ENCODE measurements at regions not wholly inside any gene's neighbourhood (a gene's known extent, or its start where the extent isn't known, plus 50 kb on each side); places are given as distances from the start of the nearest gene placed in this dataset.
"Not testable (repeated sequence)": the region's sequence is repeated elsewhere in the genome, so short reads cannot be mapped to it uniquely, and the experiment has no call there.

DNA sequence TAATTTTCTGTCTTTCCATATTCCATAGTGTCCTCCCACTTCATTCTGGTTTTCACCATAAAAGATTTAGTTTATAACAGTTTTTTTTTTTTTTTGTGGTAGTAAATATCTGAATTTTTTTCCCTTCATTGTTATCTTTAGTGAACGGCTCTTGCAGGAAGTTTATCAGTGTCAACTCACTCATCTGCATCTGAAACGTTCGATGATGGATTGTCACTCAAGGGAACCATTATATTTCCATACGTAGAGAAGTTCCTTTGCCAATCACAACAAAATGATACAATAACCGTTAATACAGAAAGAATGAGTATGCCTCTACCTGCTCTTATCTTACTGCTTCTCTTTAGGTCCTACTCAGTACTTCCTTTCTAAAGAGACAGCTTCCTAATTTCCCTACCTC, 651.2 kb upstream of the KCNMB2 start:
- Histone ChIP-seq H3K4me1 (ENCODE audit: control insufficient read depth in 1 of 2, insufficient read depth in 2 of 2, low read length in 2 of 2) (no peaks in the 10 kb centered on the region), H3K4me3 (ENCODE audit: low read depth in 1 of 2, low read length in 2 of 2) (no peak overlapping the region), H3K36me3 (ENCODE audit: control insufficient read depth in 1 of 2, insufficient read depth in 2 of 2, low read length in 2 of 2) (no peaks in the 10 kb centered on the region), H3K9me3 (ENCODE audit: control insufficient read depth in 1 of 2, low read length in 2 of 2) (no peaks in the 10 kb centered on the region), H3K27ac (ENCODE audit: low read length) (no peak overlapping the region), H3K27me3 (ENCODE audit: low read depth, low read length) (no peaks in the 10 kb centered on the region)

DNA sequence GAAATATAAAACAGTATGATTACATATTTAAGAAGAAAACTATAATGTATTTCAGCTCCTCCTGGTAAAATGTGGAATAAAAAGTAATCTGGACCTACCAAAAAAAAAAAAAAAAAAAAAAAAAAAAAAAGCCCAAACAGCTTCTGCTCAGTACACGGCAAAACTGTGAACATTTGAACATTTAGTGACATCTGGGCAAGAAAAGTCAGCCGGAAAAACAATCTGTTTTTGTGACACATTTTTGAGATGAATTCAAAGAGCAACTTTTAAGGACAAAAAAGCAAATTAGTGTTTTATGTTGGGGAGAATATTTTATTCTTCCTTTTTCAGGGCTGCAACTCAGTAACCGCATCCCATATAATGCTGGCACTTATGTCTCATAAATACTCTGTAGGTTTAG, 649.7 kb upstream of the KCNMB2 start:
- no peaks in the 10 kb centered on the region for H3K27me3 ChIP-seq (ENCODE audit: low read depth, low read length)
- H3K9me3 ChIP-seq (ENCODE audit: control insufficient read depth in 1 of 2, low read length in 2 of 2) = no peaks in the 10 kb centered on the region
- no peaks in the 10 kb centered on the region for H3K36me3 ChIP-seq (ENCODE audit: control insufficient read depth in 1 of 2, insufficient read depth in 2 of 2, low read length in 2 of 2)
- no peaks in the 10 kb centered on the region for H3K4me1 ChIP-seq (ENCODE audit: control insufficient read depth in 1 of 2, insufficient read depth in 2 of 2, low read length in 2 of 2)
- no peak overlapping the region for H3K4me3 ChIP-seq (ENCODE audit: low read depth in 1 of 2, low read length in 2 of 2)
- H3K27ac ChIP-seq (ENCODE audit: low read length) = no peak overlapping the region

GRCh38 chr3:177887475-177887874, 648.8 kb upstream of the KCNMB2 start:
- Histone ChIP-seq H3K4me3 (ENCODE audit: low read depth in 1 of 2, low read length in 2 of 2) (no peak overlapping the region), H3K27me3 (ENCODE audit: low read depth, low read length) (no peaks in the 10 kb centered on the region), H3K27ac (ENCODE audit: low read length) (no peak overlapping the region), H3K36me3 (ENCODE audit: control insufficient read depth in 1 of 2, insufficient read depth in 2 of 2, low read length in 2 of 2) (no peaks in the 10 kb centered on the region), H3K4me1 (ENCODE audit: control insufficient read depth in 1 of 2, insufficient read depth in 2 of 2, low read length in 2 of 2) (no peaks in the 10 kb centered on the region), H3K9me3 (ENCODE audit: control insufficient read depth in 1 of 2, low read length in 2 of 2) (no peaks in the 10 kb centered on the region)

DNA sequence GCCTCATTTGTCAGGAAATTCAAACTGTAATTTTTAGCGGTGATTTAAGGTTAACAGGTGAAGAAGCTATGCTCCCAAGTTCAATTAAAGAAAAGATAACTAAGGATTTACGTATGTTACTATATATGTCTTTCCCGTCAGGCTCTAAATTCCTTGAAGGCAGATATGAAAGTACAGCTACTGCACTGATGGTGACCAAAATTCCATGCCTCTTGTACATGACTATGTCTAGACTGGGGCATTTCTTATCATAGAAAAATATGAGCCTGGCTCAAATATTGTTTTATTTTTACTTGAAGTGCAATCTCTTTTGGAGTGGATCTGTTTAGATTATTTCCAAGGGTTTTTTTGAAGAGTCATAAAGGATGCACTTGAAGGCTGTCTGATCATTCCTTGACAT, 647.1 kb upstream of the KCNMB2 start:
- no peaks in the 10 kb centered on the region for H3K27me3 ChIP-seq (ENCODE audit: low read depth, low read length)
- H3K27ac ChIP-seq (ENCODE audit: low read length) = no peak overlapping the region
- no peaks in the 10 kb centered on the region for H3K9me3 ChIP-seq (ENCODE audit: control insufficient read depth in 1 of 2, low read length in 2 of 2)
- no peaks in the 10 kb centered on the region for H3K36me3 ChIP-seq (ENCODE audit: control insufficient read depth in 1 of 2, insufficient read depth in 2 of 2, low read length in 2 of 2)
- no peaks in the 10 kb centered on the region for H3K4me1 ChIP-seq (ENCODE audit: control insufficient read depth in 1 of 2, insufficient read depth in 2 of 2, low read length in 2 of 2)
- H3K4me3 ChIP-seq (ENCODE audit: low read depth in 1 of 2, low read length in 2 of 2) = no peak overlapping the region

DNA sequence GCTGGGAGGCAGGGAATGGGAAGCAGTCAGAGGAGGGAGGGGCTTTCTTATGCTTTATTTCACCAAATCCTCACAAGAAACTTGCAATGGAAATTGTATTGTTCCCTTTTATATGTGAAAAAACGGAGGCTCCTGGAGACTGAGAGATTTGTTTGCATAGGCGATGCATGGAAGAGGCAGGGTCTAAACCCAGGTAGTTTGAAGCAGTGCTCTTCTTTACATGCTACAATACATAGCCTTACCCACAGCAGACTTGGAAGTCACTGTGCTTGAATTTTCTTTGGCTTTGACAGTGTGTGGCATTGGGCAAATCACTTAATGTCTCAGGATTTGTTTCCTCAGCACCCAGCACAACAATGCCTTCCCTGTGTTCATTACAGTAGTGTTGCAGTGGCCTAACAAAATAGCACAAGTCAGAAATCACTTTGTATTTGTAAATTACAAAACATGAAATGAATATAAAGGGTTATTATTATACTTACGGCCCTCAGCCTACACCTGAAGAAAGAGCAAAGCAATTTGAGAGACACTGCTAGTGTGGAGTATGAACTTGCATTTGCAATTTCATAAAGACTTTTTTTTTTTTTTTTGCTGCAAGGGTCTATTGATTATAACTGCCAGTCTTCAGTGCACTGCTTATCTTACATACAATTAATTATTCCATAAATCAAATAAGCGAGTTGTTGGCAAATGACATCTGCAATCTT, 646.4 kb upstream of the KCNMB2 start:
- Histone ChIP-seq H3K4me1 (ENCODE audit: control insufficient read depth in 1 of 2, insufficient read depth in 2 of 2, low read length in 2 of 2) (no peaks in the 10 kb centered on the region), H3K36me3 (ENCODE audit: control insufficient read depth in 1 of 2, insufficient read depth in 2 of 2, low read length in 2 of 2) (no peaks in the 10 kb centered on the region), H3K27ac (ENCODE audit: low read length) (no peak overlapping the region), H3K27me3 (ENCODE audit: low read depth, low read length) (no peaks in the 10 kb centered on the region), H3K4me3 (ENCODE audit: low read depth in 1 of 2, low read length in 2 of 2) (no peak overlapping the region), H3K9me3 (ENCODE audit: control insufficient read depth in 1 of 2, low read length in 2 of 2) (no peaks in the 10 kb centered on the region)

- Histone ChIP-seq H3K36me3 (ENCODE audit: control insufficient read depth in 1 of 2, insufficient read depth in 2 of 2, low read length in 2 of 2) (no peaks in the 10 kb centered on the region), H3K4me3 (ENCODE audit: low read depth in 1 of 2, low read length in 2 of 2) (no peak overlapping the region), H3K27me3 (ENCODE audit: low read depth, low read length) (no peaks in the 10 kb centered on the region), H3K4me1 (ENCODE audit: control insufficient read depth in 1 of 2, insufficient read depth in 2 of 2, low read length in 2 of 2) (no peaks in the 10 kb centered on the region), H3K27ac (ENCODE audit: low read length) (no peak overlapping the region), H3K9me3 (ENCODE audit: control insufficient read depth in 1 of 2, low read length in 2 of 2) (no peaks in the 10 kb centered on the region)
Measured at GRCh38 chr3:177890359-177890683, 645.9 kb upstream of the KCNMB2 start.

DNA sequence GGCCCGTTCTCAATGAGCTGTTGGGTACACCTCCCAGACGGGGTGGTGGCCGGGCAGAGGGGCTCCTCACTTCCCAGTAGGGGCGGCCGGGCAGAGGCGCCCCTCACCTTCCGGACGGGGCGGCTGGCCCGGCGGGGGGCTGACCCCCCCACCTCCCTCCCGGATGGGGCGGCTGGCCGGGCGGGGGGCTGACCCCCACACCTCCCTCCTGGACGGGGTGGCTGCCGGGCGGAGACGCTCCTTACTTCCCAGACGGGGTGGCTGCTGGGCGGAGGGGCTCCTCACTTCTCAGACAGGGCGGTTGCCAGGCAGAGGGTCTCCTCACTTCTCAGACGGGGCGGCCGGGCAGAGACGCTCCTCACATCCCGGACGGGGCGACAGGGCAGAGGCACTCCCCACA, 644.7 kb upstream of the KCNMB2 start:
- not testable (repeated sequence) for H3K4me3 ChIP-seq (ENCODE audit: low read depth in 1 of 2, low read length in 2 of 2); H3K27ac ChIP-seq (ENCODE audit: low read length); H3K27me3 ChIP-seq (ENCODE audit: low read depth, low read length); H3K36me3 ChIP-seq (ENCODE audit: control insufficient read depth in 1 of 2, insufficient read depth in 2 of 2, low read length in 2 of 2); H3K4me1 ChIP-seq (ENCODE audit: control insufficient read depth in 1 of 2, insufficient read depth in 2 of 2, low read length in 2 of 2); H3K9me3 ChIP-seq (ENCODE audit: control insufficient read depth in 1 of 2, low read length in 2 of 2)

DNA sequence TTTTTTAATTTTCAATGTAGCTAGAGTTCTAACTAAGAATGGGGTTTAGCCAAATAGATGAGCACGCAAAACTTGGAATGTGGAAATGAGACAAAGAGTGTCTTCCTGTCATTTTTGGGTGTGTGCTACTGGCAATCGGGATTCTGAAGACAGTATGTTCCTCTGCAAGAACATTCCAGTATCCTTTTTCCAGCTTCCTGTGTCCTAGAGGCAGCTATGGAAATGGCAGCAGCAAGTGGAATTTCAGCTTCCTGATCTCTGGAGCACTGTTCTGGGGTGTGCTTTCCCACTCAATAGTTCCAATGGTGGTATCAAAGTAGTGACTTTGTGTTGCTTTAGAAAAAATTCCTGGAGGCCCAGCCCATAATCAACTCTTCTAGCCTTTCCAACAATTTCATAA, 642.9 kb upstream of the KCNMB2 start:
- Histone ChIP-seq H3K27ac (ENCODE audit: low read length) (no peak overlapping the region), H3K4me1 (ENCODE audit: control insufficient read depth in 1 of 2, insufficient read depth in 2 of 2, low read length in 2 of 2) (no peaks in the 10 kb centered on the region), H3K4me3 (ENCODE audit: low read depth in 1 of 2, low read length in 2 of 2) (no peak overlapping the region)

DNA sequence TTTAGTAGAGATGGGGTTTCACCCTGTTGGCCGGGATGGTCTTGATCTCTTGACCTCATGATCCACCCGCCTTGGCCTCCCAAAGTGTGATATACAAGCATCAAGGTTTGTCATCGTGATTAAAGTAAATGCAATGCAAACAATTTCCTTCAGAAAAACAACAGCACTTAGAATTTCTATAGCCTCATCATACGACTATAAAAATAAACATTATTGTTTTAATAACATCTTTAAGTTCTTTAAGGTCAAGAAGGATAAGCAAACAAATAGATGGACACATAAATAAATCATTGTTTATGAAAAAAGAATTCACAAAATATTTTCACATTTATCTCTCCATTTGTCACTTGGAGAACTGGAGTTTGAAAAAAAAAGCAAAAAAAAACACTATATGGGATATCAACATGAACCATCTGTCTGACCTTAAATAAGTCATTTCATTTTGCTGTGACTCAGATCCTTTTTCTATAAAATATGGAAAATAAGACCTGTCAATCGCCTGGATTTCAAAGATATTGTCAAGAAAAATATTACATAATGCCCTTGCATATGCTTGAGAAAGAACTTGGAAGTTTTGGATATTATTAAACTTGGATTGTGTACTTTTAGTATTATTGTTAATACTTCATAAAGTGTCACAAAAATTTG, 642.0 kb upstream of the KCNMB2 start:
- no peak overlapping the region for H3K27ac ChIP-seq (ENCODE audit: low read length)
- no peaks in the 10 kb centered on the region for H3K27me3 ChIP-seq (ENCODE audit: low read depth, low read length)
- H3K4me1 ChIP-seq (ENCODE audit: control insufficient read depth in 1 of 2, insufficient read depth in 2 of 2, low read length in 2 of 2) = no peaks in the 10 kb centered on the region
- H3K4me3 ChIP-seq (ENCODE audit: low read depth in 1 of 2, low read length in 2 of 2) = no peak overlapping the region
- no peaks in the 10 kb centered on the region for H3K36me3 ChIP-seq (ENCODE audit: control insufficient read depth in 1 of 2, insufficient read depth in 2 of 2, low read length in 2 of 2)
- peaks cover 6 to 17% of the 10 kb centered on the region in 2 donors for H3K9me3 ChIP-seq (ENCODE audit: control insufficient read depth in 1 of 2, low read length in 2 of 2)

More for the DNA sequence above, 642.9 kb upstream of the KCNMB2 start:
- H3K36me3 ChIP-seq (ENCODE audit: control insufficient read depth in 1 of 2, insufficient read depth in 2 of 2, low read length in 2 of 2) = no peaks in the 10 kb centered on the region
- H3K27me3 ChIP-seq (ENCODE audit: low read depth, low read length) = no peaks in the 10 kb centered on the region
- H3K9me3 ChIP-seq (ENCODE audit: control insufficient read depth in 1 of 2, low read length in 2 of 2) = peaks cover 6 to 8% of the 10 kb centered on the region in 2 donors

DNA sequence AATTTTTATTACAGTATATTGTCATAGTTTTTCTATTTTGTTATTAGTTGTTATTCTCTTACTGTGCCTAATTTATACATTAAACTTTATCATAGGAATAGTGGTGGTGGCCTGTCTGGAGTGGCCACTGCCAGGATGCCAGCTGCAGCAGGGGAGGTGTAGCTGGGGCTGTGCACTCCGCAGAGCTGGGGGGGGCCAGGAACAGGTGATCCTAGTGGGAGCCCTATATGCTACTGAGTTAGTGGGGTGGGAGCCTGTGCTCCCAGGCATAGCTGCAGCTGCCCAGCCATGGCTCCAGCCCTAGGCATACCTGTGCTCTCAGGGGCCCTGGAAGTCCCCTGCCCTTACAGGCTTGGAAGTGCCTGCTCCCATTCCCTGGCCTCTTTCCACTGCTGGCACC, 638.1 kb upstream of the KCNMB2 start:
- no peaks in the 10 kb centered on the region for H3K36me3 ChIP-seq (ENCODE audit: control insufficient read depth in 1 of 2, insufficient read depth in 2 of 2, low read length in 2 of 2)
- no peaks in the 10 kb centered on the region for H3K27me3 ChIP-seq (ENCODE audit: low read depth, low read length)
- no peak overlapping the region for H3K27ac ChIP-seq (ENCODE audit: low read length)
- H3K9me3 ChIP-seq (ENCODE audit: control insufficient read depth in 1 of 2, low read length in 2 of 2) = peaks cover 6 to 27% of the 10 kb centered on the region in 2 donors
- no peak overlapping the region for H3K4me3 ChIP-seq (ENCODE audit: low read depth in 1 of 2, low read length in 2 of 2)
- no peaks in the 10 kb centered on the region for H3K4me1 ChIP-seq (ENCODE audit: control insufficient read depth in 1 of 2, insufficient read depth in 2 of 2, low read length in 2 of 2)

- Histone ChIP-seq H3K9me3 (ENCODE audit: control insufficient read depth in 1 of 2, low read length in 2 of 2) (peaks cover 6 to 27% of the 10 kb centered on the region in 2 donors), H3K36me3 (ENCODE audit: control insufficient read depth in 1 of 2, insufficient read depth in 2 of 2, low read length in 2 of 2) (no peaks in the 10 kb centered on the region), H3K27ac (ENCODE audit: low read length) (no peak overlapping the region), H3K4me1 (ENCODE audit: control insufficient read depth in 1 of 2, insufficient read depth in 2 of 2, low read length in 2 of 2) (no peaks in the 10 kb centered on the region), H3K4me3 (ENCODE audit: low read depth in 1 of 2, low read length in 2 of 2) (peak overlapping the region in 1 of 2 donors; percentile 30), H3K27me3 (ENCODE audit: low read depth, low read length) (no peaks in the 10 kb centered on the region)
Measured at GRCh38 chr3:177899275-177900067, 636.8 kb upstream of the KCNMB2 start.

Data from muscle layer of duodenum (tissue), 2 donors.